Liver (tissue), 7 donors: ENCODE measurements at regions not wholly inside any gene's neighbourhood (a gene's known extent, or its start where the extent isn't known, plus 50 kb on each side); places are given as distances from the start of the nearest gene placed in this dataset.
A peak's percentile ranks its signal among the peaks of the same experiment; 100 is the strongest.

ENCODE experiments used
- DNase-seq: peaks from one replicate; pipeline ENCODE4 v3.0.0-alpha.2; 2017; ENCODE audit warnings: low spot score
- H3K27ac ChIP-seq, 2 donors: one replicate each; pipeline ENCODE4 v1.7.0; 2013; ENCODE audit warnings: inconsistent platforms in 2 of 2, low read length in 2 of 2, control low read depth in 1 of 2, low read depth in 1 of 2, mild to moderate bottlenecking in 1 of 2
- H3K27me3 ChIP-seq, 4 donors: one replicate each; pipeline versions ENCODE4 v1.6.1 to v1.7.0; 2013; ENCODE audit warnings: low read length in 3 of 4, inconsistent platforms in 1 of 4, mild to moderate bottlenecking in 1 of 4, moderate library complexity in 1 of 4; ENCODE audit not compliant: control insufficient read depth in 4 of 4, insufficient read depth in 4 of 4
- H3K36me3 ChIP-seq, 4 donors: one replicate each; pipeline versions ENCODE4 v1.6.1 to v1.7.0; 2013; ENCODE audit warnings: low read length in 3 of 4, mild to moderate bottlenecking in 3 of 4, low read depth in 1 of 4, moderate library complexity in 1 of 4; ENCODE audit not compliant: control insufficient read depth in 4 of 4, insufficient read depth in 3 of 4
- H3K4me1 ChIP-seq, 4 donors: one replicate each; pipeline versions ENCODE4 v1.6.1 to v1.7.0; 2013; ENCODE audit warnings: low read length in 3 of 4, mild to moderate bottlenecking in 3 of 4, moderate library complexity in 1 of 4; ENCODE audit not compliant: control insufficient read depth in 4 of 4, insufficient read depth in 4 of 4
- H3K4me3 ChIP-seq, 3 donors: one replicate each; pipeline versions ENCODE4 v1.6.1 to v1.7.0; 2013; ENCODE audit warnings: low read length in 3 of 3, control low read depth in 1 of 3, low read depth in 1 of 3, mild to moderate bottlenecking in 1 of 3
- H3K9ac ChIP-seq, 2 donors: one replicate each; pipeline ENCODE4 v1.7.0; 2013; ENCODE audit warnings: low read length in 2 of 2, mild to moderate bottlenecking in 2 of 2, moderate library complexity in 2 of 2, control low read depth in 1 of 2, low read depth in 1 of 2
- H3K9me3 ChIP-seq, 4 donors: one replicate each; pipeline versions ENCODE4 v1.6.1 to v1.7.0; 2013; ENCODE audit warnings: low read length in 3 of 4; ENCODE audit not compliant: control insufficient read depth in 4 of 4
- EGR1 ChIP-seq, 2 donors: IDR thresholded peaks; 2 replicates each; pipeline ENCODE4 v1.6.1; 2016 to 2018; ENCODE audit warnings: antibody characterized with exemption in 2 of 2, low read depth in 2 of 2
- FOXA1 ChIP-seq: IDR thresholded peaks from 2 replicates; pipeline ENCODE4 v1.6.1; 2016; ENCODE audit warnings: antibody characterized with exemption
- FOXA2 ChIP-seq: IDR thresholded peaks from 2 replicates; pipeline ENCODE4 v1.6.1; 2016; ENCODE audit warnings: antibody characterized with exemption
- GABPA ChIP-seq, 2 donors: IDR thresholded peaks in 1 of 2; conservative IDR thresholded peaks in 1 of 2; 2 replicates each; pipeline ENCODE4 v1.6.1; 2016; ENCODE audit warnings: antibody characterized with exemption in 2 of 2, mild to moderate bottlenecking in 1 of 2, moderate library complexity in 1 of 2
- HNF4A ChIP-seq, 2 donors: conservative IDR thresholded peaks; 2 replicates each; pipeline ENCODE4 v1.6.1; 2016; ENCODE audit warnings: antibody characterized with exemption in 2 of 2, mild to moderate bottlenecking in 2 of 2
- HNF4G ChIP-seq: IDR thresholded peaks from 2 replicates; pipeline ENCODE4 v1.6.1; 2016; ENCODE audit warnings: antibody characterized with exemption
- JUND ChIP-seq, 2 donors: IDR thresholded peaks; 2 replicates each; pipeline ENCODE4 v1.6.1; 2016; ENCODE audit warnings: antibody characterized with exemption in 2 of 2
- NR2F2 ChIP-seq: IDR thresholded peaks from 2 replicates; pipeline ENCODE4 v1.6.1; 2016; ENCODE audit warnings: antibody characterized with exemption
- RAD21 ChIP-seq, 2 donors: IDR thresholded peaks; 2 replicates each; pipeline ENCODE4 v1.6.1; 2016; ENCODE audit warnings: antibody characterized with exemption in 2 of 2, mild to moderate bottlenecking in 2 of 2
- RXRA ChIP-seq, 2 donors: IDR thresholded peaks; 2 replicates each; pipeline ENCODE4 v1.6.1; 2017 to 2018; ENCODE audit warnings: antibody characterized with exemption in 2 of 2, mild to moderate bottlenecking in 1 of 2
- SP1 ChIP-seq: IDR thresholded peaks from 2 replicates; pipeline ENCODE4 v1.6.1; 2018; ENCODE audit warnings: antibody characterized with exemption, mild to moderate bottlenecking
- TAF1 ChIP-seq: conservative IDR thresholded peaks from 2 replicates; pipeline ENCODE4 v1.6.1; 2016; ENCODE audit warnings: antibody characterized with exemption, mild to moderate bottlenecking
- YY1 ChIP-seq: IDR thresholded peaks from 2 replicates; pipeline ENCODE4 v1.6.1; 2016; ENCODE audit warnings: antibody characterized with exemption, mild to moderate bottlenecking
- TF ChIP-seq, protein P1 (sequence below): IDR thresholded peaks from 2 replicates; pipeline ENCODE4 v1.6.1; 2016; ENCODE audit warnings: antibody characterized with exemption
- TF ChIP-seq, protein P2 (sequence below): IDR thresholded peaks from 2 replicates; pipeline ENCODE4 v1.6.1; 2016; ENCODE audit warnings: antibody characterized with exemption
- TF ChIP-seq, protein P3 (sequence below): fragments of 150-350 bp; IDR thresholded peaks from 2 replicates; pipeline ENCODE4 v1.5.1; 2017; ENCODE audit warnings: improper control_type of control experiment, low read depth, low read length; ENCODE audit not compliant: missing input control
- TF ChIP-seq, protein P4 (sequence below): IDR thresholded peaks from 2 replicates; pipeline ENCODE4 v1.6.1; 2016; ENCODE audit warnings: antibody characterized with exemption
- TF ChIP-seq, protein P5 (sequence below): IDR thresholded peaks from 2 replicates; pipeline ENCODE4 v1.6.1; 2016; ENCODE audit warnings: antibody characterized with exemption, mild to moderate bottlenecking
- donor health status: healthy.
- donor health status: healthy.
- donor health status: healthy.
- donor health status: healthy.

DNA sequence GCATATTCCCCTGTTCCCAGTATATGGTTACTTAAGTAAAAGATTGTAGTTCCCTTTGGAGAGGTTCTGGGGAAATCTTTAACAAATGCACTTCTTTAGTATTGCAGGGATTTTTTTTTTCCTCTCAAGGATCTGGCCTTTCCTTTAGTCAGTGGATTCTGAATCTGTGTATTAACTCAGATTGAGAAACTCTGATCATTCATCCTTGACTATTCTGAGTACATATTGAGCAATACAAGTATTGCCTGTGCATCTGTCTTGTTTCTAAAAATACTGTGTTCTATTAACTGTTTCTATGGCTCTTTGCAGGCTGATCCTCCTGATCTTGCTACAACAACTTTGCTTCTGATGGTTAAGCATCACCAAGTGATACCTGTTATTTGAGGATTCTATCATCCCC is 67.8 kb upstream of the FGGY start:
- no peaks in the 10 kb centered on the region for H3K9me3 ChIP-seq
- no peak overlapping the region for H3K4me3 ChIP-seq
- H3K36me3 ChIP-seq: no peaks in the 10 kb centered on the region
- TF ChIP-seq, protein P1, sequence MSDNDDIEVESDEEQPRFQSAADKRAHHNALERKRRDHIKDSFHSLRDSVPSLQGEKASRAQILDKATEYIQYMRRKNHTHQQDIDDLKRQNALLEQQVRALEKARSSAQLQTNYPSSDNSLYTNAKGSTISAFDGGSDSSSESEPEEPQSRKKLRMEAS: peak; percentile 69
- TF ChIP-seq EGR1 (IDR thresholded peaks at IDR 0.05; ENCODE audit: low read depth in 2 of 2): no peak
- peak; percentile 53 for TF ChIP-seq YY1
- peak; percentile 58 to 76 for TF ChIP-seq HNF4A (conservative IDR thresholded peaks at IDR 0.05)
- peak; percentile 33 for TF ChIP-seq FOXA2
- peak; percentile 8 for TF ChIP-seq SP1
- peak in 1 of 2 donors; percentile 75 for TF ChIP-seq JUND (IDR thresholded peaks at IDR 0.05)
- TF ChIP-seq, protein P2, sequence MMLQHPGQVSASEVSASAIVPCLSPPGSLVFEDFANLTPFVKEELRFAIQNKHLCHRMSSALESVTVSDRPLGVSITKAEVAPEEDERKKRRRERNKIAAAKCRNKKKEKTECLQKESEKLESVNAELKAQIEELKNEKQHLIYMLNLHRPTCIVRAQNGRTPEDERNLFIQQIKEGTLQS: no peak
- TF ChIP-seq, protein P3, sequence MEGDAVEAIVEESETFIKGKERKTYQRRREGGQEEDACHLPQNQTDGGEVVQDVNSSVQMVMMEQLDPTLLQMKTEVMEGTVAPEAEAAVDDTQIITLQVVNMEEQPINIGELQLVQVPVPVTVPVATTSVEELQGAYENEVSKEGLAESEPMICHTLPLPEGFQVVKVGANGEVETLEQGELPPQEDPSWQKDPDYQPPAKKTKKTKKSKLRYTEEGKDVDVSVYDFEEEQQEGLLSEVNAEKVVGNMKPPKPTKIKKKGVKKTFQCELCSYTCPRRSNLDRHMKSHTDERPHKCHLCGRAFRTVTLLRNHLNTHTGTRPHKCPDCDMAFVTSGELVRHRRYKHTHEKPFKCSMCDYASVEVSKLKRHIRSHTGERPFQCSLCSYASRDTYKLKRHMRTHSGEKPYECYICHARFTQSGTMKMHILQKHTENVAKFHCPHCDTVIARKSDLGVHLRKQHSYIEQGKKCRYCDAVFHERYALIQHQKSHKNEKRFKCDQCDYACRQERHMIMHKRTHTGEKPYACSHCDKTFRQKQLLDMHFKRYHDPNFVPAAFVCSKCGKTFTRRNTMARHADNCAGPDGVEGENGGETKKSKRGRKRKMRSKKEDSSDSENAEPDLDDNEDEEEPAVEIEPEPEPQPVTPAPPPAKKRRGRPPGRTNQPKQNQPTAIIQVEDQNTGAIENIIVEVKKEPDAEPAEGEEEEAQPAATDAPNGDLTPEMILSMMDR: no peak
- TF ChIP-seq NR2F2: no peak
- no peak for TF ChIP-seq TAF1
- TF ChIP-seq RAD21 (IDR thresholded peaks at IDR 0.05): peak; percentile 56 to 62
- peak; percentile 41 to 82 for TF ChIP-seq RXRA (IDR thresholded peaks at IDR 0.05)
- TF ChIP-seq, protein P4, sequence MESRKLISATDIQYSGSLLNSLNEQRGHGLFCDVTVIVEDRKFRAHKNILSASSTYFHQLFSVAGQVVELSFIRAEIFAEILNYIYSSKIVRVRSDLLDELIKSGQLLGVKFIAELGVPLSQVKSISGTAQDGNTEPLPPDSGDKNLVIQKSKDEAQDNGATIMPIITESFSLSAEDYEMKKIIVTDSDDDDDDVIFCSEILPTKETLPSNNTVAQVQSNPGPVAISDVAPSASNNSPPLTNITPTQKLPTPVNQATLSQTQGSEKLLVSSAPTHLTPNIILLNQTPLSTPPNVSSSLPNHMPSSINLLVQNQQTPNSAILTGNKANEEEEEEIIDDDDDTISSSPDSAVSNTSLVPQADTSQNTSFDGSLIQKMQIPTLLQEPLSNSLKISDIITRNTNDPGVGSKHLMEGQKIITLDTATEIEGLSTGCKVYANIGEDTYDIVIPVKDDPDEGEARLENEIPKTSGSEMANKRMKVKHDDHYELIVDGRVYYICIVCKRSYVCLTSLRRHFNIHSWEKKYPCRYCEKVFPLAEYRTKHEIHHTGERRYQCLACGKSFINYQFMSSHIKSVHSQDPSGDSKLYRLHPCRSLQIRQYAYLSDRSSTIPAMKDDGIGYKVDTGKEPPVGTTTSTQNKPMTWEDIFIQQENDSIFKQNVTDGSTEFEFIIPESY: peak; percentile 31
- TF ChIP-seq, protein P5, sequence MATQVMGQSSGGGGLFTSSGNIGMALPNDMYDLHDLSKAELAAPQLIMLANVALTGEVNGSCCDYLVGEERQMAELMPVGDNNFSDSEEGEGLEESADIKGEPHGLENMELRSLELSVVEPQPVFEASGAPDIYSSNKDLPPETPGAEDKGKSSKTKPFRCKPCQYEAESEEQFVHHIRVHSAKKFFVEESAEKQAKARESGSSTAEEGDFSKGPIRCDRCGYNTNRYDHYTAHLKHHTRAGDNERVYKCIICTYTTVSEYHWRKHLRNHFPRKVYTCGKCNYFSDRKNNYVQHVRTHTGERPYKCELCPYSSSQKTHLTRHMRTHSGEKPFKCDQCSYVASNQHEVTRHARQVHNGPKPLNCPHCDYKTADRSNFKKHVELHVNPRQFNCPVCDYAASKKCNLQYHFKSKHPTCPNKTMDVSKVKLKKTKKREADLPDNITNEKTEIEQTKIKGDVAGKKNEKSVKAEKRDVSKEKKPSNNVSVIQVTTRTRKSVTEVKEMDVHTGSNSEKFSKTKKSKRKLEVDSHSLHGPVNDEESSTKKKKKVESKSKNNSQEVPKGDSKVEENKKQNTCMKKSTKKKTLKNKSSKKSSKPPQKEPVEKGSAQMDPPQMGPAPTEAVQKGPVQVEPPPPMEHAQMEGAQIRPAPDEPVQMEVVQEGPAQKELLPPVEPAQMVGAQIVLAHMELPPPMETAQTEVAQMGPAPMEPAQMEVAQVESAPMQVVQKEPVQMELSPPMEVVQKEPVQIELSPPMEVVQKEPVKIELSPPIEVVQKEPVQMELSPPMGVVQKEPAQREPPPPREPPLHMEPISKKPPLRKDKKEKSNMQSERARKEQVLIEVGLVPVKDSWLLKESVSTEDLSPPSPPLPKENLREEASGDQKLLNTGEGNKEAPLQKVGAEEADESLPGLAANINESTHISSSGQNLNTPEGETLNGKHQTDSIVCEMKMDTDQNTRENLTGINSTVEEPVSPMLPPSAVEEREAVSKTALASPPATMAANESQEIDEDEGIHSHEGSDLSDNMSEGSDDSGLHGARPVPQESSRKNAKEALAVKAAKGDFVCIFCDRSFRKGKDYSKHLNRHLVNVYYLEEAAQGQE: no peak
- TF ChIP-seq FOXA1: peak; percentile 43
- peak in 1 of 2 donors; percentile 13 for TF ChIP-seq GABPA (IDR thresholded peaks at IDR 0.05 in 1 of 2, conservative IDR thresholded peaks at IDR 0.05 in 1 of 2)
- no peak for TF ChIP-seq HNF4G
- no peak overlapping the region for H3K9ac ChIP-seq
- peaks cover 0 to 8% (median 4%) of the 10 kb centered on the region in 4 donors for H3K4me1 ChIP-seq
- no peaks in the 10 kb centered on the region for H3K27me3 ChIP-seq
- no peak for DNase-seq
- H3K27ac ChIP-seq: no peak overlapping the region
